GM23338 (cell line): ENCODE measurements at regions not wholly inside any gene's neighbourhood (a gene's known extent, or its start where the extent isn't known, plus 50 kb on each side); places are given as distances from the start of the nearest gene placed in this dataset.

ENCODE experiments used
- ATAC-seq: fragments of 200-7000 bp; cut with Tn5 transposase; 3 replicates; pipeline ENCODE4 v1.9.1; 2020
- DNase-seq: peaks from one replicate; pipeline ENCODE4 v3.0.0-alpha.2; 2015; ENCODE audit warnings: low spot score
- H2AFZ ChIP-seq: fragments of 200-600 bp; sonication (generic); 2 replicates; pipeline ENCODE4 v1.8.0; 2016; ENCODE audit warnings: antibody characterized with exemption, mild to moderate bottlenecking, moderate library complexity
- H3F3A ChIP-seq: fragments of 200-600 bp; sonication (generic); replicated peaks from 2 replicates; pipeline ENCODE4 v1.8.0; 2017; ENCODE audit warnings: antibody characterized with exemption, mixed run types, low read depth
- H3K27ac ChIP-seq: fragments of 200-600 bp; sonication (generic); 2 replicates; pipeline ENCODE4 v1.6.1; 2016; ENCODE audit warnings: low read depth
- H3K27me3 ChIP-seq: fragments of 200-600 bp; sonication (generic); 2 replicates; pipeline ENCODE4 v1.8.0; 2016; ENCODE audit warnings: mild to moderate bottlenecking, mixed run types, moderate library complexity; ENCODE audit not compliant: insufficient read depth
- H3K36me3 ChIP-seq: fragments of 200-600 bp; sonication (generic); 2 replicates; pipeline ENCODE4 v1.8.0; 2016; ENCODE audit warnings: mild to moderate bottlenecking; ENCODE audit not compliant: insufficient read depth
- H3K4me1 ChIP-seq: fragments of 200-600 bp; sonication (generic); 2 replicates; pipeline ENCODE4 v1.8.0; 2016; ENCODE audit warnings: mild to moderate bottlenecking, moderate library complexity; ENCODE audit not compliant: insufficient read depth
- H3K4me2 ChIP-seq: fragments of 200-600 bp; sonication (generic); 2 replicates; pipeline ENCODE4 v1.7.1; 2017; ENCODE audit warnings: mixed run types
- H3K4me3 ChIP-seq: fragments of 200-600 bp; sonication (generic); 2 replicates; pipeline ENCODE4 v1.6.1; 2016; ENCODE audit warnings: mixed run types
- H3K79me2 ChIP-seq: fragments of 200-600 bp; sonication (generic); replicated peaks from 2 replicates; pipeline ENCODE4 v1.8.0; 2017; ENCODE audit warnings: mild to moderate bottlenecking; ENCODE audit not compliant: insufficient read depth
- H3K9me2 ChIP-seq: fragments of 200-600 bp; sonication (generic); 2 replicates; pipeline ENCODE4 v1.8.0; 2017; ENCODE audit not compliant: insufficient read depth
- H4K20me1 ChIP-seq: fragments of 200-600 bp; sonication (generic); replicated peaks from 2 replicates; pipeline ENCODE4 v1.8.0; 2017; ENCODE audit warnings: mild to moderate bottlenecking; ENCODE audit not compliant: insufficient read depth
- H3K27ac Mint-ChIP-seq: 2 replicates; pipeline ENCODE4 v1.8.0; 2020; ENCODE audit warnings: inconsistent platforms, mild to moderate bottlenecking, moderate library complexity, mixed read lengths
- H3K27me3 Mint-ChIP-seq: 3 replicates; pipeline ENCODE4 v1.8.0; 2022; ENCODE audit warnings: low read depth, mild to moderate bottlenecking, moderate library complexity, mixed read lengths, inconsistent platforms; ENCODE audit not compliant: insufficient read depth, poor library complexity
- H3K36me3 Mint-ChIP-seq: 3 replicates; pipeline ENCODE4 v1.8.0; 2021; ENCODE audit warnings: low read depth, mild to moderate bottlenecking, inconsistent platforms, moderate library complexity, mixed read lengths
- H3K4me1 Mint-ChIP-seq: 3 replicates; pipeline ENCODE4 v1.8.0; 2020; ENCODE audit warnings: mild to moderate bottlenecking, inconsistent platforms, mixed read lengths
- H3K4me3 Mint-ChIP-seq: 3 replicates; pipeline ENCODE4 v1.8.0; 2021; ENCODE audit warnings: moderate library complexity, mild to moderate bottlenecking, inconsistent platforms, mixed read lengths
- H3K9me3 Mint-ChIP-seq: 3 replicates; pipeline ENCODE4 v1.8.0; 2020; ENCODE audit warnings: moderate library complexity, mild to moderate bottlenecking, inconsistent platforms, mixed read lengths
- CREB1 ChIP-seq: fragments of 250-450 bp; sonication (Bioruptor Pico); IDR thresholded peaks from 2 replicates; pipeline ENCODE4 v1.5.0; 2020; ENCODE audit warnings: low read depth, mild to moderate bottlenecking, moderate library complexity
- CTCF ChIP-seq, 2 experiments: fragments of 200-600 bp in 1 of 2; sonication (generic) in 1 of 2; conservative IDR thresholded peaks; 2 replicates each; pipeline versions ENCODE4 v1.5.1 to v1.6.1; 2016 to 2017; ENCODE audit warnings: antibody characterized with exemption in 2 of 2, low read depth in 2 of 2, mild to moderate bottlenecking in 2 of 2, moderate library complexity in 1 of 2
- EZH2 ChIP-seq: fragments of 200-600 bp; sonication (generic); IDR thresholded peaks from one replicate; pipeline ENCODE4 v1.8.0; 2017; ENCODE audit warnings: antibody characterized with exemption, mild to moderate bottlenecking, low read depth; ENCODE audit not compliant: unreplicated experiment
- EZH2phosphoT487 ChIP-seq: fragments of 200-600 bp; sonication (generic); IDR thresholded peaks from one replicate; pipeline ENCODE4 v1.8.1; 2018; ENCODE audit warnings: antibody characterized with exemption; ENCODE audit not compliant: unreplicated experiment
- JUNB ChIP-seq: IDR thresholded peaks from one replicate; pipeline ENCODE4 v1.6.1; 2016; ENCODE audit warnings: antibody characterized with exemption; ENCODE audit not compliant: unreplicated experiment
- NANOG ChIP-seq: IDR thresholded peaks from 2 replicates; pipeline ENCODE4 v1.6.1; 2016; ENCODE audit warnings: antibody characterized with exemption, borderline replicate concordance
- POLR2AphosphoS5 ChIP-seq: IDR thresholded peaks from 2 replicates; pipeline ENCODE4 v1.6.1; 2016; ENCODE audit warnings: antibody characterized with exemption, low read depth
- REST ChIP-seq: IDR thresholded peaks from one replicate; pipeline ENCODE4 v1.6.1; 2018; ENCODE audit warnings: antibody characterized with exemption; ENCODE audit not compliant: unreplicated experiment
- STAT1 ChIP-seq: IDR thresholded peaks from one replicate; pipeline ENCODE4 v1.6.1; 2016; ENCODE audit warnings: antibody characterized with exemption; ENCODE audit not compliant: unreplicated experiment
- ZNF331 ChIP-seq: fragments of 250-450 bp; sonication (Bioruptor Pico); IDR thresholded peaks from 2 replicates; pipeline ENCODE4 v1.5.0; 2020; ENCODE audit warnings: low read depth, mild to moderate bottlenecking, moderate library complexity

- TF ChIP-seq REST (no peak), JUNB (no peak), ZNF331 (no peak), POLR2AphosphoS5 (no peak), STAT1 (no peak), NANOG (no peak)
Observed at GRCh38 chr16:65956100-65956499, 410.4 kb upstream of the CDH5 start (continued).

- Histone ChIP-seq H3F3A (no peaks in the 10 kb centered on the region), H3K9me2 (0 out of 2 replicates have a peak, but pooled peaks cover 7% of the 10 kb centered on the region), H3K4me3 (no peak overlapping the region), H4K20me1 (no peaks in the 10 kb centered on the region), H3K4me2 (no peak overlapping the region), H3K27me3 (no peaks in the 10 kb centered on the region), H3K36me3 (no peaks in the 10 kb centered on the region), H3K4me1 (no peaks in the 10 kb centered on the region), H3K79me2 (no peaks in the 10 kb centered on the region), H3K27ac (no peak overlapping the region), H2AFZ (no peak overlapping the region)
- ATAC-seq = no peak
- H3K27ac Mint-ChIP-seq = no peak overlapping the region
- no peak for DNase-seq
- H3K4me3 Mint-ChIP-seq = no peak overlapping the region
- no peaks in the 10 kb centered on the region for H3K9me3 Mint-ChIP-seq
- TF ChIP-seq EZH2phosphoT487 (no peak), CTCF (conservative IDR thresholded peaks at IDR 0.05; ENCODE audit: low read depth in 2 of 2) (no peak), JUNB (no peak), POLR2AphosphoS5 (no peak), EZH2 (no peak), STAT1 (no peak), CREB1 (CRISPR knock-in tag) (no peak)
- H3K27me3 Mint-ChIP-seq = peaks cover 6% of the 10 kb centered on the region
- peaks cover 5% of the 10 kb centered on the region; the same call in 2 of the 3 replicates for H3K4me1 Mint-ChIP-seq
- H3K36me3 Mint-ChIP-seq = no peaks in the 10 kb centered on the region
Observed at GRCh38 chr16:65954446-65954845, 412.0 kb upstream of the CDH5 start.
